Nephron (organoid): ENCODE measurements at regions not wholly inside any gene's neighbourhood (a gene's known extent, or its start where the extent isn't known, plus 50 kb on each side); places are given as distances from the start of the nearest gene placed in this dataset.
"Not testable (repeated sequence)": the region's sequence is repeated elsewhere in the genome, so short reads cannot be mapped to it uniquely, and the experiment has no call there.

ENCODE experiments used
- H3K27ac Mint-ChIP-seq, 3 experiments: 2 replicates each; pipeline ENCODE4 v1.8.0; 2020; ENCODE audit warnings: mixed read lengths in 3 of 3, mild to moderate bottlenecking in 2 of 3, moderate library complexity in 1 of 3
- H3K27me3 Mint-ChIP-seq: 2 replicates; pipeline ENCODE4 v1.8.0; 2021; ENCODE audit warnings: low read depth, mild to moderate bottlenecking, moderate library complexity, mixed read lengths
- H3K36me3 Mint-ChIP-seq: 2 replicates; pipeline ENCODE4 v1.8.0; 2020; ENCODE audit warnings: low read depth, mixed read lengths
- H3K4me1 Mint-ChIP-seq: 2 replicates; pipeline ENCODE4 v1.8.0; 2020; ENCODE audit warnings: mixed read lengths
- H3K4me3 Mint-ChIP-seq, 3 experiments: 2 replicates each; pipeline ENCODE4 v1.8.0; 2020; ENCODE audit warnings: mild to moderate bottlenecking in 3 of 3, mixed read lengths in 3 of 3, moderate library complexity in 2 of 3
- H3K9me3 Mint-ChIP-seq: 2 replicates; pipeline ENCODE4 v1.8.0; 2020; ENCODE audit warnings: mixed read lengths
- TF ChIP-seq, protein P1 (sequence below), 3 experiments: fragments of 200-600 bp; sonication (generic); IDR thresholded peaks; one replicate each; pipeline ENCODE4 v1.5.0; 2021; ENCODE audit warnings: antibody characterized with exemption in 3 of 3; ENCODE audit not compliant: unreplicated experiment in 3 of 3

DNA sequence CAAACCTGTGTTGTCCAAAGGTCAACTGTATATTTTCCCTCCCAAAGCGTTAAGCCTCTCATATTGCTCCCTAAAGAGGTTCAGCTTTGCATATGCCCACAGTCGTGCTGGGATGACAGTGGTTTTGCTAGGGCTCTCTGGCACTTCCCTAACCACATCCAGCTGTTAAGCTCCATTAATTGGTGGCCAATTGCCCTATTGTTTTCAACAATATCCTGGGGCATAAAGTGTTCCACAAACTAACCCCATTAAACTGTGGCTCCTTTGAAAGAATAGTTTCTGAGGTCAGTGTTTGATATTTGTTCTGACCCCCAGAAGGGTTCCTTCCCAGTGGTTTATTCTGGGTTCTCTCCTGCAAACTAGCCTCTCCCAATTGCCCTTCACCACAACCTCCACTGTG lies 194.5 kb downstream of the HSD17B3 start:
- H3K9me3 Mint-ChIP-seq: peaks cover 17% of the 10 kb centered on the region
- H3K4me1 Mint-ChIP-seq: no peaks in the 10 kb centered on the region
- TF ChIP-seq, protein P1, sequence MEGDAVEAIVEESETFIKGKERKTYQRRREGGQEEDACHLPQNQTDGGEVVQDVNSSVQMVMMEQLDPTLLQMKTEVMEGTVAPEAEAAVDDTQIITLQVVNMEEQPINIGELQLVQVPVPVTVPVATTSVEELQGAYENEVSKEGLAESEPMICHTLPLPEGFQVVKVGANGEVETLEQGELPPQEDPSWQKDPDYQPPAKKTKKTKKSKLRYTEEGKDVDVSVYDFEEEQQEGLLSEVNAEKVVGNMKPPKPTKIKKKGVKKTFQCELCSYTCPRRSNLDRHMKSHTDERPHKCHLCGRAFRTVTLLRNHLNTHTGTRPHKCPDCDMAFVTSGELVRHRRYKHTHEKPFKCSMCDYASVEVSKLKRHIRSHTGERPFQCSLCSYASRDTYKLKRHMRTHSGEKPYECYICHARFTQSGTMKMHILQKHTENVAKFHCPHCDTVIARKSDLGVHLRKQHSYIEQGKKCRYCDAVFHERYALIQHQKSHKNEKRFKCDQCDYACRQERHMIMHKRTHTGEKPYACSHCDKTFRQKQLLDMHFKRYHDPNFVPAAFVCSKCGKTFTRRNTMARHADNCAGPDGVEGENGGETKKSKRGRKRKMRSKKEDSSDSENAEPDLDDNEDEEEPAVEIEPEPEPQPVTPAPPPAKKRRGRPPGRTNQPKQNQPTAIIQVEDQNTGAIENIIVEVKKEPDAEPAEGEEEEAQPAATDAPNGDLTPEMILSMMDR (IDR thresholded peaks at IDR 0.05; ENCODE audit: unreplicated experiment in 3 of 3): no peak
- H3K36me3 Mint-ChIP-seq: peaks cover 4% of the 10 kb centered on the region
- no peak overlapping the region for H3K27ac Mint-ChIP-seq
- peaks cover 25% of the 10 kb centered on the region for H3K27me3 Mint-ChIP-seq
- H3K4me3 Mint-ChIP-seq: no peak overlapping the region

- Mint-ChIP-seq H3K27me3 (peaks cover 21% of the 10 kb centered on the region), H3K27ac (no peak overlapping the region), H3K4me3 (no peak overlapping the region), H3K4me1 (peaks cover 7% of the 10 kb centered on the region), H3K36me3 (peaks cover 3% of the 10 kb centered on the region), H3K9me3 (peaks cover 16% of the 10 kb centered on the region)
- TF ChIP-seq, protein P1 (IDR thresholded peaks at IDR 0.05; ENCODE audit: unreplicated experiment in 3 of 3): no peak
These were observed 201.3 kb downstream of the HSD17B3 start for GRCh38 chr9:96100385-96101300.

DNA sequence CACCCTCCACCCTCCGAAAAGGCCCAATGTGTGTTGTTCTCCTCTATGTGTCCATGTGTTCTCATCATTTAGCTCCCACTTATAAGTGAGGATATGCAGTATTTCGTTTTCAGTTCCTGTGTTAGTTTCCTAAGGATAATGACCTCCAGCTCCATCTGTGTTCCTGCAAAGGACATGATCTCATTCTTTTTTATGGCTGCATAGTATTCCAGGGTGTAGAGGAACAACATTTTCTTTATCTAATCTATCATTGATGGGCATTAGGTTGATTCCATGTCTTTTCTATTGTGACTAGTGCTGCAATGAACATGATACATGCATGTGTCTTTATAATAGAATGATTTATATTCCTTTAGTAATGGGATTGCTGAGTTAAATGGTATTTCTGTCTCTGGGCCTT lies 211.3 kb downstream of the HSD17B3 start:
- H3K27me3 Mint-ChIP-seq: peaks cover 72% of the 10 kb centered on the region
- not testable (repeated sequence) for H3K4me3 Mint-ChIP-seq, H3K36me3 Mint-ChIP-seq, H3K4me1 Mint-ChIP-seq, H3K27ac Mint-ChIP-seq
- H3K9me3 Mint-ChIP-seq: peaks cover 12% of the 10 kb centered on the region

GRCh38 chr9:96089452-96090085 lies 212.4 kb downstream of the HSD17B3 start:
- Mint-ChIP-seq H3K9me3 (peaks cover 12% of the 10 kb centered on the region), H3K27me3 (peaks cover 75% of the 10 kb centered on the region), H3K36me3 (no peaks in the 10 kb centered on the region), H3K4me1 (peaks cover 5% of the 10 kb centered on the region), H3K4me3 (no peak overlapping the region), H3K27ac (no peak overlapping the region)
- TF ChIP-seq, protein P1 (IDR thresholded peaks at IDR 0.05; ENCODE audit: unreplicated experiment in 3 of 3): no peak

- Mint-ChIP-seq H3K27me3 (peaks cover 77% of the 10 kb centered on the region), H3K9me3 (peaks cover 10% of the 10 kb centered on the region)
These were observed 213.0 kb downstream of the ERCC6L2 start for GRCh38 chr9:96088510-96088909.

More at GRCh38 chr9:96088510-96088909, 213.0 kb downstream of the ERCC6L2 start:
- Mint-ChIP-seq H3K4me1 (peaks cover 16% of the 10 kb centered on the region), H3K36me3 (no peaks in the 10 kb centered on the region), H3K4me3 (no peak overlapping the region), H3K27ac (no peak overlapping the region)
- TF ChIP-seq, protein P1 (IDR thresholded peaks at IDR 0.05; ENCODE audit: unreplicated experiment in 3 of 3): no peak
